Activated T-cell treated with anti-CD3 and anti-CD28 coated beads, Interleukin-2, amount 50 U/mL, for 48 hours (primary cell): ENCODE measurements at regions not wholly inside any gene's neighbourhood (a gene's known extent, or its start where the extent isn't known, plus 50 kb on each side); places are given as distances from the start of the nearest gene placed in this dataset.
"Not testable (repeated sequence)": the region's sequence is repeated elsewhere in the genome, so short reads cannot be mapped to it uniquely, and the experiment has no call there.

Source experiments
- DNase-seq, 2 experiments: peaks; one replicate each; pipeline ENCODE4 v3.0.0-alpha.2; 2020

GRCh38 chr14:51351997-51352396 lies 112.0 kb downstream of the TMX1 start:
- no peak for DNase-seq

- no peak for DNase-seq
Observed at GRCh38 chr14:51353901-51354300, 113.9 kb downstream of the TMX1 start.

GRCh38 chr14:51354846-51355245 lies 114.8 kb downstream of the TMX1 start:
- DNase-seq, result no peak

- no peak for DNase-seq
Observed at GRCh38 chr14:51356381-51356780, 116.3 kb downstream of the TMX1 start.

GRCh38 chr14:51357250-51357649 lies 117.2 kb downstream of the TMX1 start:
- DNase-seq, result no peak

- DNase-seq, result no peak
Observed at GRCh38 chr14:51360592-51360991, 120.5 kb downstream of the TMX1 start.

GRCh38 chr14:51365241-51365965 lies 125.4 kb downstream of the TMX1 start:
- no peak for DNase-seq

- DNase-seq, result not testable (repeated sequence)
Observed at GRCh38 chr14:51366460-51366859, 126.4 kb downstream of the TMX1 start.

- not testable (repeated sequence) for DNase-seq
Observed at GRCh38 chr14:51366866-51367599, 127.0 kb downstream of the TMX1 start.

- no peak for DNase-seq
Observed at GRCh38 chr14:51367600-51367931, 127.5 kb downstream of the TMX1 start.

- DNase-seq, result no peak
Observed at GRCh38 chr14:51368721-51369163, 128.7 kb downstream of the TMX1 start.

GRCh38 chr14:51369814-51370213 lies 129.8 kb downstream of the TMX1 start:
- peak; percentile 23 to 31 for DNase-seq

- no peak for DNase-seq
Observed at GRCh38 chr14:51370758-51371386, 130.8 kb downstream of the TMX1 start.

GRCh38 chr14:51377186-51377585 lies 137.1 kb downstream of the TMX1 start:
- not testable (repeated sequence) for DNase-seq

- no peak for DNase-seq
Observed at GRCh38 chr14:51382506-51382905, 142.5 kb downstream of the TMX1 start.

GRCh38 chr14:51386411-51386810 lies 146.4 kb downstream of the TMX1 start:
- no peak for DNase-seq

GRCh38 chr14:51386983-51387735 lies 147.1 kb downstream of the TMX1 start:
- no peak for DNase-seq

- DNase-seq, result no peak
Observed at GRCh38 chr14:51392416-51392815, 152.4 kb downstream of the TMX1 start.

- no peak for DNase-seq
Observed at GRCh38 chr14:51394384-51394783, 154.3 kb downstream of the TMX1 start.

GRCh38 chr14:51394804-51395203 lies 154.8 kb downstream of the TMX1 start:
- DNase-seq, result no peak

GRCh38 chr14:51395361-51395849 lies 155.4 kb downstream of the TMX1 start:
- no peak for DNase-seq

- DNase-seq, result no peak
Observed at GRCh38 chr14:51396222-51396815, 156.3 kb downstream of the TMX1 start.

- DNase-seq, result no peak
Observed at GRCh38 chr14:51398898-51399297, 158.9 kb downstream of the TMX1 start.
